CD8-positive, alpha-beta memory T cell (primary cell): ENCODE measurements at regions not wholly inside any gene's neighbourhood (a gene's known extent, or its start where the extent isn't known, plus 50 kb on each side); places are given as distances from the start of the nearest gene placed in this dataset.

Experiments
- CTCF ChIA-PET: fragments of 350-600 bp; sonication (Branson Sonifier 250); formaldehyde crosslinking; loops from one replicate; lab custom pipeline; 2021; ENCODE audit warnings: antibody characterized with exemption; lab: Charles Lee
- POLR2A ChIA-PET: fragments of 350-600 bp; sonication (Branson Sonifier 250); formaldehyde crosslinking; loops from one replicate; lab custom pipeline; 2021; ENCODE audit warnings: antibody characterized with exemption; lab: Charles Lee
- DNase-seq, 5 donors: peaks; one replicate each; pipeline versions ENCODE4 v3.0.0 to v3.0.0-alpha.2; 2020 to 2022; ENCODE audit warnings: mixed read lengths in 1 of 5
- H3K27ac ChIP-seq: one replicate; pipeline ENCODE4 v1.7.0; 2013; ENCODE audit warnings: low read depth, mild to moderate bottlenecking, low read length, moderate library complexity
- H3K27me3 ChIP-seq: 2 replicates; pipeline ENCODE4 v1.7.0; 2013; ENCODE audit warnings: low read length, mild to moderate bottlenecking; ENCODE audit not compliant: insufficient read depth, poor library complexity, severe bottlenecking
- H3K36me3 ChIP-seq: 2 replicates; pipeline ENCODE4 v1.7.0; 2013; ENCODE audit warnings: mild to moderate bottlenecking, low read length, moderate library complexity; ENCODE audit not compliant: insufficient read depth
- H3K4me1 ChIP-seq: 2 replicates; pipeline ENCODE4 v1.7.0; 2013; ENCODE audit warnings: mild to moderate bottlenecking, low read length, moderate library complexity; ENCODE audit not compliant: insufficient read depth
- H3K4me3 ChIP-seq: 2 replicates; pipeline ENCODE4 v1.7.0; 2013; ENCODE audit warnings: mild to moderate bottlenecking, low read length
- H3K9me3 ChIP-seq: 2 replicates; pipeline ENCODE4 v1.7.0; 2013; ENCODE audit warnings: mild to moderate bottlenecking, low read length
- H3K27ac Mint-ChIP-seq, 8 donors: one replicate each; pipeline ENCODE4 v1.8.0; 2020 to 2021; ENCODE audit warnings: mixed read lengths in 8 of 8, mild to moderate bottlenecking in 6 of 8, inconsistent platforms in 3 of 8, moderate library complexity in 3 of 8
- H3K27me3 Mint-ChIP-seq, 2 donors: one replicate each; pipeline ENCODE4 v1.8.0; 2020 to 2021; ENCODE audit warnings: mixed read lengths in 2 of 2, mild to moderate bottlenecking in 1 of 2, moderate library complexity in 1 of 2
- H3K36me3 Mint-ChIP-seq, 3 donors: one replicate each; pipeline ENCODE4 v1.8.0; 2020 to 2021; ENCODE audit warnings: mixed read lengths in 3 of 3, inconsistent platforms in 1 of 3, mild to moderate bottlenecking in 1 of 3
- H3K4me1 Mint-ChIP-seq, 3 donors: one replicate each; pipeline ENCODE4 v1.8.0; 2020 to 2021; ENCODE audit warnings: mixed read lengths in 3 of 3, inconsistent platforms in 1 of 3, mild to moderate bottlenecking in 1 of 3
- H3K4me3 Mint-ChIP-seq, 7 donors: one replicate each; pipeline ENCODE4 v1.8.0; 2020 to 2021; ENCODE audit warnings: mixed read lengths in 7 of 7, mild to moderate bottlenecking in 6 of 7, moderate library complexity in 4 of 7, inconsistent platforms in 2 of 7
- H3K9me3 Mint-ChIP-seq, 5 donors: one replicate each; pipeline ENCODE4 v1.8.0; 2020 to 2022; ENCODE audit warnings: mixed read lengths in 5 of 5, mild to moderate bottlenecking in 3 of 5, moderate library complexity in 2 of 5, inconsistent platforms in 1 of 5

DNA sequence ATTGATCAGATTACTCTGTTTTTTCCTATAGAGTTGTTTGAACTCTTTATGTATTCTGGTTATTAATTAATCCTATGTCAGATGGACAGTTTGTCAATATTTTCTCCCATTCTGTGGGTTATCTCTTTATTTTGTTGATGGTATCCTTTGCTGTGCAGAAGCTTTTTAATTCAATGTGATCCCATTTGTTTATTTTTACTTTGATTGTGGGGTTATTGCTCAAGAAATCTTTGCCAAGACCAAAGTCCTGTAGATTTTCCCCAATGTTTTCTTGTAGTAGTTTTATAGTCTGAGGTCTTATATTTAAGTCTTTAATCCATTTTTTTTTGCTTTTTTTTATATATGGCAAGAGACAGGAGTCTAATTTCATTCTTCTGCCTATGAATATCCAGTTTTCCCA, 86.2 kb upstream of the FIGN start:
- Mint-ChIP-seq H3K4me3 (no peak overlapping the region), H3K27ac (no peak overlapping the region), H3K4me1 (no peaks in the 10 kb centered on the region), H3K27me3 (no peaks in the 10 kb centered on the region), H3K9me3 (peaks cover 7 to 29% (median 9%) of the 10 kb centered on the region in 5 donors), H3K36me3 (no peaks in the 10 kb centered on the region)
- POLR2A ChIA-PET = no interaction called here
- no peak overlapping the region for H3K27ac ChIP-seq
- H3K36me3 ChIP-seq = no peaks in the 10 kb centered on the region
- H3K4me3 ChIP-seq = no peak overlapping the region
- CTCF ChIA-PET = no interaction called here
- no peaks in the 10 kb centered on the region for H3K27me3 ChIP-seq
- peaks cover 4% of the 10 kb centered on the region for H3K9me3 ChIP-seq
- DNase-seq = no peak
- H3K4me1 ChIP-seq = no peaks in the 10 kb centered on the region

GRCh38 chr2:163812926-163813520, 77.2 kb upstream of the FIGN start:
- no peaks in the 10 kb centered on the region for H3K9me3 ChIP-seq
- no peak for DNase-seq
- H3K27me3 ChIP-seq = no peaks in the 10 kb centered on the region
- CTCF ChIA-PET = no interaction called here
- H3K27ac Mint-ChIP-seq = peak overlapping the region in 1 of 8 donors; percentile 86
- H3K36me3 ChIP-seq = no peaks in the 10 kb centered on the region
- no peak overlapping the region for H3K4me3 Mint-ChIP-seq
- POLR2A ChIA-PET = no interaction called here
- H3K27me3 Mint-ChIP-seq = no peaks in the 10 kb centered on the region
- no peaks in the 10 kb centered on the region for H3K4me1 ChIP-seq
- H3K36me3 Mint-ChIP-seq = no peaks in the 10 kb centered on the region
- H3K4me3 ChIP-seq = no peak overlapping the region
- no peak overlapping the region for H3K27ac ChIP-seq
- H3K9me3 Mint-ChIP-seq = peaks cover 9 to 28% (median 14%) of the 10 kb centered on the region in 5 donors
- H3K4me1 Mint-ChIP-seq = no peaks in the 10 kb centered on the region

- H3K27ac Mint-ChIP-seq = no peak overlapping the region
- ChIA-PET POLR2A (no interaction called here), CTCF (no interaction called here)
- Histone ChIP-seq H3K27me3 (no peaks in the 10 kb centered on the region), H3K4me1 (no peaks in the 10 kb centered on the region), H3K27ac (no peak overlapping the region), H3K9me3 (no peaks in the 10 kb centered on the region), H3K4me3 (no peak overlapping the region), H3K36me3 (no peaks in the 10 kb centered on the region)
- no peaks in the 10 kb centered on the region for H3K4me1 Mint-ChIP-seq
- H3K27me3 Mint-ChIP-seq = no peaks in the 10 kb centered on the region
- no peaks in the 10 kb centered on the region for H3K36me3 Mint-ChIP-seq
- H3K9me3 Mint-ChIP-seq = peaks cover 3 to 27% (median 9%) of the 10 kb centered on the region in 5 donors
- no peak for DNase-seq
- no peak overlapping the region for H3K4me3 Mint-ChIP-seq
Observed at GRCh38 chr2:163808406-163808805, 72.6 kb upstream of the FIGN start.

GRCh38 chr2:163802284-163802683, 66.5 kb upstream of the FIGN start:
- CTCF ChIA-PET = no interaction called here

DNA sequence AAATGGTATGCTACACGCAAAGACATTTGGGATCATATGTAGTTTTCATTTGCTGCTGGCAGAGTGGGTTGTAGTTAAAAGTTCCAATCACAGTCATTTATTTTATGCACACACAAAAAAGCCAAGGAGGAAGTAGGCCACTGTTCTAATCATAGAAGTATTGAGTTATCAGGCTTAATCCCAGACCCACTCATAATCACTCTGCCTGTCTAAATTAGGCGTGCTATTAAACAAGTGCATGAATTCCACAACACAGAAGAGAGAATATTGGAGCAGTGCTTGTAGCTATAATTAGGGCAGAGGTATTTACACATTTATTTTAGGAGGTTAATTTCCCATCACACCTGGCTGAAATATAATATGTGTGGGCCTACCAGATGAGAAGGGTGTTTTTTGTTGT, 65.7 kb upstream of the FIGN start:
- no peaks in the 10 kb centered on the region for H3K36me3 ChIP-seq
- H3K9me3 Mint-ChIP-seq = peaks cover 1 to 41% (median 2%) of the 10 kb centered on the region in 5 donors
- H3K4me1 Mint-ChIP-seq = no peaks in the 10 kb centered on the region
- H3K27me3 Mint-ChIP-seq = peaks cover 0 to 2% of the 10 kb centered on the region in 2 donors
- H3K4me3 Mint-ChIP-seq = no peak overlapping the region
- POLR2A ChIA-PET = no interaction called here
- DNase-seq = no peak
- H3K9me3 ChIP-seq = no peaks in the 10 kb centered on the region
- H3K36me3 Mint-ChIP-seq = no peaks in the 10 kb centered on the region
- CTCF ChIA-PET = no interaction called here
- no peaks in the 10 kb centered on the region for H3K27me3 ChIP-seq
- H3K4me1 ChIP-seq = no peaks in the 10 kb centered on the region
- H3K4me3 ChIP-seq = no peak overlapping the region
- no peak overlapping the region for H3K27ac ChIP-seq
- H3K27ac Mint-ChIP-seq = no peak overlapping the region

More at GRCh38 chr2:163802284-163802683, 66.5 kb upstream of the FIGN start:
- Histone ChIP-seq H3K4me3 (no peak overlapping the region), H3K27ac (no peak overlapping the region), H3K36me3 (no peaks in the 10 kb centered on the region), H3K4me1 (no peaks in the 10 kb centered on the region), H3K9me3 (no peaks in the 10 kb centered on the region), H3K27me3 (no peaks in the 10 kb centered on the region)
- no peak for DNase-seq
- Mint-ChIP-seq H3K9me3 (peaks cover 1 to 46% (median 2%) of the 10 kb centered on the region in 5 donors), H3K4me3 (no peak overlapping the region), H3K27ac (no peak overlapping the region), H3K36me3 (no peaks in the 10 kb centered on the region), H3K4me1 (no peaks in the 10 kb centered on the region), H3K27me3 (peaks cover 0 to 2% of the 10 kb centered on the region in 2 donors)
- POLR2A ChIA-PET = no interaction called here

DNA sequence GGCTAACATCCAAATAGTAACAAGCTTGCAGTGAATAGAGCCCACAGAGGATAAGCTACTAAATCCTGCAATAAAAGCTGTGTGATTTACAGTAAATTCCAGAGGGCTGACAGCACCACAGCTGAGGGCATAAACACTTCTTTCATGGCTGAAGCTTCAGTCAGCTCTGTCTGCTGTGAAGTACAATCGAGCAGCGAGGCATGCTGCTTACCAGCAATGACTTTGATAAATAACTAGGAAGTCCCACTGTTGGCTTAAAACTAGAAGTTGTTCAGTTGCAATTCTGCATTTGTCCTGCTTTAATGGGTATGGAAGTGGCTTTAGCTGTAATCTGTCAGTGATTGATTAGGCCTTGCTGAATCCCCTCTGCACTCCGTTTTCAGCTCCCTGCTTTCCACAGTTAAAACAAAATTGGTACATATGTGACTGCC, 65.2 kb upstream of the FIGN start:
- no peak for DNase-seq
- Histone ChIP-seq H3K4me1 (no peaks in the 10 kb centered on the region), H3K9me3 (no peaks in the 10 kb centered on the region), H3K4me3 (no peak overlapping the region), H3K27ac (no peak overlapping the region), H3K36me3 (no peaks in the 10 kb centered on the region), H3K27me3 (no peaks in the 10 kb centered on the region)
- ChIA-PET CTCF (no interaction called here), POLR2A (no interaction called here)
- Mint-ChIP-seq H3K27me3 (peaks cover 0 to 2% of the 10 kb centered on the region in 2 donors), H3K4me3 (no peak overlapping the region), H3K9me3 (peaks cover 1 to 41% (median 2%) of the 10 kb centered on the region in 5 donors), H3K36me3 (no peaks in the 10 kb centered on the region), H3K4me1 (no peaks in the 10 kb centered on the region), H3K27ac (no peak overlapping the region)

GRCh38 chr2:163799807-163800206, 64.0 kb upstream of the FIGN start:
- Histone ChIP-seq H3K4me3 (no peak overlapping the region), H3K4me1 (no peaks in the 10 kb centered on the region), H3K27ac (no peak overlapping the region), H3K9me3 (no peaks in the 10 kb centered on the region), H3K27me3 (no peaks in the 10 kb centered on the region), H3K36me3 (no peaks in the 10 kb centered on the region)
- Mint-ChIP-seq H3K36me3 (no peaks in the 10 kb centered on the region), H3K27ac (no peak overlapping the region), H3K27me3 (peaks cover 0 to 2% of the 10 kb centered on the region in 2 donors), H3K4me1 (no peaks in the 10 kb centered on the region), H3K4me3 (no peak overlapping the region), H3K9me3 (peaks cover 1 to 48% (median 2%) of the 10 kb centered on the region in 5 donors)
- CTCF ChIA-PET = no interaction called here
- POLR2A ChIA-PET = no interaction called here
- DNase-seq = no peak

DNA sequence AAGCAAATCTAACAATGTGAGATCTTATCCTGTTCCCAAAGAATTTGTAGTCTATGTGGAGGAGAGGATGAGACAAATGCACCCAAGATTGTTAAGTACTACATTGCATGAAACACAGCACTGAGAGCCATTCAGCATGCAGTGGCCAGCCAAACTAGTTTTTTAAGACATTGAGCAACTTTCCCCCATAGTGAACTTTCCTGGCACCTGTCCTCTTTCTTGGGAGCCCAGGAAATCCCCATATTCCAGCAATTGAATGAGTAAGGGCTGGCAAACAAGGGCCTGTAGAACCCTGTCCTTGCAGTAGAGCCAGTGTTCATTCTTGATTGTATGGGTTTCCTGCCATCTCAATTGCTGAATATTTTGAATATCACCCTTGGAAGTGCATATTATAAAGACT, 58.8 kb upstream of the FIGN start:
- Histone ChIP-seq H3K36me3 (no peaks in the 10 kb centered on the region), H3K4me1 (no peaks in the 10 kb centered on the region), H3K27me3 (no peaks in the 10 kb centered on the region), H3K9me3 (no peaks in the 10 kb centered on the region), H3K27ac (no peak overlapping the region), H3K4me3 (no peak overlapping the region)
- Mint-ChIP-seq H3K27me3 (peaks cover 0 to 2% of the 10 kb centered on the region in 2 donors), H3K4me3 (no peak overlapping the region), H3K4me1 (no peaks in the 10 kb centered on the region), H3K9me3 (peaks cover 2 to 35% (median 10%) of the 10 kb centered on the region in 5 donors), H3K36me3 (no peaks in the 10 kb centered on the region), H3K27ac (no peak overlapping the region)
- ChIA-PET CTCF (no interaction called here), POLR2A (no interaction called here)
- DNase-seq = no peak
